Lower leg skin (tissue), 4 donors: ENCODE measurements at regions not wholly inside any gene's neighbourhood (a gene's known extent, or its start where the extent isn't known, plus 50 kb on each side); places are given as distances from the start of the nearest gene placed in this dataset.

Experiments used
- DNase-seq, 2 donors: peaks; one replicate each; pipeline ENCODE4 v3.0.0-alpha.2; 2019; ENCODE audit warnings: low spot score in 2 of 2
- H3K4me3 ChIP-seq: fragments of 200-600 bp; sonication (generic); 2 replicates; pipeline ENCODE4 v1.5.1; 2017; ENCODE audit warnings: mild to moderate bottlenecking, low read depth; ENCODE audit not compliant: poor library complexity, severe bottlenecking
- POLR2A ChIP-seq, 2 donors: fragments of 450-650 bp; IDR thresholded peaks; one replicate each; pipeline ENCODE4 v1.6.1; 2016 to 2017; ENCODE audit warnings: antibody characterized with exemption in 2 of 2, mild to moderate bottlenecking in 1 of 2, moderate library complexity in 1 of 2
- WGBS, 2 donors: methylation state at CpG; one replicate each; pipeline ENCODE4 v1.1.5; 2018; 5-methylcytosine and 5-hydroxymethylcytosine counted together
- intact Hi-C: fragments of 100-400 bp; cut with DNase I; formaldehyde crosslinking; loops from one replicate; pipeline ENCODE4 v1.15.0; 2023; ENCODE audit warnings: low total_unique reads
- TF ChIP-seq, protein P1 (sequence below), 3 donors: fragments of 450-650 bp; IDR thresholded peaks; one replicate each; pipeline ENCODE4 v1.5.1; 2016; ENCODE audit warnings: antibody characterized with exemption in 3 of 3, mild to moderate bottlenecking in 3 of 3, moderate library complexity in 2 of 3

GRCh38 chr11:29135504-29135903 is 881.3 kb downstream of the KCNA4 start:
- intact Hi-C loops: no loop called here
- no peak overlapping the region for H3K4me3 ChIP-seq
- 29 to 40% methylated on average over 1 of the region's 1 CpG for WGBS, 2 donors
- DNase-seq: no peak
- TF ChIP-seq POLR2A (IDR thresholded peaks at IDR 0.05): no peak

DNA sequence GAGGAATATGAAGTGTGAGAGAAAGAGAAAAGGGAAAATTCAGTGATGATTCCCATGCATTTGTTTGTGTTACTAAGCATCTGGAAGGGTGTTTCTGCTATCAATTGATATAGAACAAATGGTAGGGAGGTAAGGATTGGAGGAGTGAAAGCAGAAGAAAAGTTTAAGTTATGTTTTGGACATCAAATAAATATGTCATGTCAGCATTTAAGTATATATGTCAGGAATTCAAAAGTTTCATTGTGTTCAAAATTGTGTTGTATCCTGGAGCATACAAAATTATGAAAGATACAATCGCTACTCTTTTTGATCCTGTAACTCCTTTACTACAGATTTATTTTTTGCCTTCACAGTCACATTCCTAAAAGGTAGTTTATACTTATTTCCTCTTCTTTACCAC is 885.8 kb downstream of the KCNA4 start:
- H3K4me3 ChIP-seq: no peak overlapping the region
- intact Hi-C loops: no loop called here
- 59 to 64% methylated on average over 1 of the region's 1 CpG for WGBS, 2 donors

DNA sequence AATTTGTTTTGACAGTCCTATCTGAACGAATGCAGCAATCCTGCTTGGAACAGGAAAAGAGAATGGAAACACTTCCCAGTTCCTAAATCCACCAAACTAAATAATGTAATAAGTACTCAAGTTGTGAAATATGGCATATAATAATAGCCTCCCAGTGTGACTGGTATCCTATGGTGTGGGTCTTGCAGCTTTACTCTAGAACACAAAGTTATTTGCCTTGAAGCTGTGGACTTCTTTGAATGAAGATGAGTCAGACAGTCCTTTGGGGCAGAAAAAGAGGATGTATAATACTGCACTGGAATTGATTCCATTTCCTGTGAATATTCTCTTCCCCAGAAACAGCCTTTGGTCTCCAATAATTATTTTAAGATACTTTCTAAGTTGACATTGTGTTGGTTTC is 887.0 kb downstream of the KCNA4 start:
- no peak for DNase-seq
- TF ChIP-seq POLR2A (IDR thresholded peaks at IDR 0.05): no peak
- TF ChIP-seq, protein P1, sequence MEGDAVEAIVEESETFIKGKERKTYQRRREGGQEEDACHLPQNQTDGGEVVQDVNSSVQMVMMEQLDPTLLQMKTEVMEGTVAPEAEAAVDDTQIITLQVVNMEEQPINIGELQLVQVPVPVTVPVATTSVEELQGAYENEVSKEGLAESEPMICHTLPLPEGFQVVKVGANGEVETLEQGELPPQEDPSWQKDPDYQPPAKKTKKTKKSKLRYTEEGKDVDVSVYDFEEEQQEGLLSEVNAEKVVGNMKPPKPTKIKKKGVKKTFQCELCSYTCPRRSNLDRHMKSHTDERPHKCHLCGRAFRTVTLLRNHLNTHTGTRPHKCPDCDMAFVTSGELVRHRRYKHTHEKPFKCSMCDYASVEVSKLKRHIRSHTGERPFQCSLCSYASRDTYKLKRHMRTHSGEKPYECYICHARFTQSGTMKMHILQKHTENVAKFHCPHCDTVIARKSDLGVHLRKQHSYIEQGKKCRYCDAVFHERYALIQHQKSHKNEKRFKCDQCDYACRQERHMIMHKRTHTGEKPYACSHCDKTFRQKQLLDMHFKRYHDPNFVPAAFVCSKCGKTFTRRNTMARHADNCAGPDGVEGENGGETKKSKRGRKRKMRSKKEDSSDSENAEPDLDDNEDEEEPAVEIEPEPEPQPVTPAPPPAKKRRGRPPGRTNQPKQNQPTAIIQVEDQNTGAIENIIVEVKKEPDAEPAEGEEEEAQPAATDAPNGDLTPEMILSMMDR (IDR thresholded peaks at IDR 0.05): no peak
- H3K4me3 ChIP-seq: no peak overlapping the region
- intact Hi-C loops: no loop called here
- 32 to 54% methylated on average over 1 of the region's 1 CpG for WGBS, 2 donors

More for the DNA sequence above, 885.8 kb downstream of the KCNA4 start:
- no peak for TF ChIP-seq POLR2A (IDR thresholded peaks at IDR 0.05)
- TF ChIP-seq, protein P1 (IDR thresholded peaks at IDR 0.05): no peak
- DNase-seq: no peak

DNA sequence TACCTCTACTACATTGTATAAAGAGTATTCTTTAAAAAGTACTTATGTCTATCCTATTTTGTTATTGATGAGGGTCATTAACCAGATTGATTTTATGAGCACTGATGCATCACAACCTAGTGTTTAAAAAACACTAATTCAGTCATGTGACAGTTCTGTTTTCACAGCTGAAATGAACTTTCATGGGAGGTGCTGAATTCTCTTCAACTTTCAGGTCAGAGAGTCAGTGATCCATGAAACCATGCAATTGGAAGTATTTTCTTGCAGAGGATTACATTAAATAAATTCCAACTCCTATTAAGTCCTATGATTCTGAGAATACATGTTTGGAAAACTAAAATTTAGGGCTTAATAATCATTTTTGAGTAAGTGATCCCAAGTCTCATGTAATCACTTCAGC is 889.4 kb downstream of the KCNA4 start:
- intact Hi-C loops: no loop called here
- no peak for DNase-seq
- no peak overlapping the region for H3K4me3 ChIP-seq
- TF ChIP-seq, protein P1 (IDR thresholded peaks at IDR 0.05): no peak
- no peak for TF ChIP-seq POLR2A (IDR thresholded peaks at IDR 0.05)

DNA sequence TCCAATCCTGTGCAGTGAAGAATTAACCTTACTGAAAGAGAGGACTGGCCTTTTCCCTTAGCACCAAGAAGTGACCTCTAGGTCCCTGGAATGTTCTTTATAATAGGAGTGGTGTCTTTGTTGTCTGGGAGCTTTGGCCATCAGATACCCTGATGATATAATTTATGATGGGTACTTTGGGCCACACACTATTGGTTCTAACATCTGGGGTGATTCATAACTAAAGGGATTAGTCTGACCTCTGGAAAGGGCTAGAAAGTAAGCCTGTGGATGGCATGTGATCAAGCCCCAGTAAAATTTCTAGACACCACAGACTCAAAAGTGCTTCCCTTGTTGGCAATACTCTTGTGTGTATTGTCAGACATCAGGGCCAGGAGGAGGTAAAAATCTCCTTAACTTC is 891.2 kb downstream of the KCNA4 start:
- intact Hi-C loops: no loop called here
- DNase-seq: no peak
- no peak overlapping the region for H3K4me3 ChIP-seq
- TF ChIP-seq, protein P1 (IDR thresholded peaks at IDR 0.05): no peak
- no peak for TF ChIP-seq POLR2A (IDR thresholded peaks at IDR 0.05)

DNA sequence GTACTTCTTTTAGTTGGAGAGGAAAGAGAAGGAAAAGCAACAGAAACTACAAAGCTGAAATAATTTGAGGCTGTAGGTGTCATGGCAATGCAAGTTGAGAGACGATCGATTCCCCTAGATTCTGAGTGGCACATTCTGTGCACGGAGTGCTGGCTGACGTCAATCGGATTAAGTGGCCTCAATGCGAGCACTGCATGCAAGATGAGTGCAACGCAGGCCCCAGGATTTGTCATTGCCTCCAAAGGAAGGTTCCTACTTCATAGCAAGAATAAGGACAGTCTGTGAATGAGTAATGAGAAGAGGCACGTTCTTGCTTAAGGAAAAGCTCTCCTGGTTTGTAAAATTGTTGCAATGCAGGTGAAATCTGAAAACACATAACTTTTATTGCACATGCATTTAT is 892.4 kb downstream of the KCNA4 start:
- TF ChIP-seq, protein P1 (IDR thresholded peaks at IDR 0.05): no peak
- TF ChIP-seq POLR2A (IDR thresholded peaks at IDR 0.05): no peak

More for the DNA sequence above, 892.4 kb downstream of the KCNA4 start:
- intact Hi-C loops: no loop called here
- WGBS, 2 donors: 84 to 87% methylated on average over 8 of the region's 8 CpGs
- no peak overlapping the region for H3K4me3 ChIP-seq
- DNase-seq: no peak
